Suppressor macrophage treated with lipopolysaccharide for 1 hour (primary cell): ENCODE measurements at regions not wholly inside any gene's neighbourhood (a gene's known extent, or its start where the extent isn't known, plus 50 kb on each side); places are given as distances from the start of the nearest gene placed in this dataset.
"Not testable (repeated sequence)": the region's sequence is repeated elsewhere in the genome, so short reads cannot be mapped to it uniquely, and the experiment has no call there.

Experiments used
- DNase-seq, 3 donors: peaks; one replicate each; pipeline ENCODE4 v3.0.0-alpha.2; 2020 to 2022

GRCh38 chr2:111545723-111546431 is 338.1 kb downstream of the ANAPC1 start:
- DNase-seq = not testable (repeated sequence)

DNA sequence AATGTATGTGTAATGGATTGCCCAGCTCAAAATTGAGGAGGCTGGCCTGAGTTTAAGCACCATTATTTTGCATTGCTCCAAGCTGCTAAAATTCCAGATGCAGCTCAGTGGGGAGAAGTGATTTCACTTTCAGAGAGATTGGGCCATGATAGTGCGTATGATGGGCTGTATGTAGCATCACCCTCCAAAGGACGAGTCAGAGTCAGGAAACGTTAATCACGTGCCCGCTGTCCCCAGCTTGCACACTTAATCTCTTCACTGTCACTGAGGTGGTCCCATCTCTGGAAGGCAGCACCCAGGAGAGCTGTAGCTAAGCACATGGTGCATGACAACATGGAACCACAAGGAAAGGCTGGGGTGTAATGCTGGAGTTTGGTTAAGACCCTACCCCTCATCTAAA is 337.4 kb downstream of the ANAPC1 start:
- peak in 1 of 3 donors; percentile 17 for DNase-seq

- DNase-seq = not testable (repeated sequence)
Measured at GRCh38 chr2:111549174-111549573, 334.8 kb downstream of the ANAPC1 start.

GRCh38 chr2:111551428-111551827 is 332.6 kb downstream of the ANAPC1 start:
- not testable (repeated sequence) for DNase-seq

GRCh38 chr2:111552625-111553024 is 331.4 kb downstream of the ANAPC1 start:
- not testable (repeated sequence) for DNase-seq

- DNase-seq = not testable (repeated sequence)
Measured at GRCh38 chr2:111559301-111559700, 324.7 kb downstream of the ANAPC1 start.

GRCh38 chr2:111559814-111560213 is 324.2 kb downstream of the ANAPC1 start:
- not testable (repeated sequence) for DNase-seq

- DNase-seq = not testable (repeated sequence)
Measured at GRCh38 chr2:111566068-111566467, 317.9 kb downstream of the ANAPC1 start.

DNA sequence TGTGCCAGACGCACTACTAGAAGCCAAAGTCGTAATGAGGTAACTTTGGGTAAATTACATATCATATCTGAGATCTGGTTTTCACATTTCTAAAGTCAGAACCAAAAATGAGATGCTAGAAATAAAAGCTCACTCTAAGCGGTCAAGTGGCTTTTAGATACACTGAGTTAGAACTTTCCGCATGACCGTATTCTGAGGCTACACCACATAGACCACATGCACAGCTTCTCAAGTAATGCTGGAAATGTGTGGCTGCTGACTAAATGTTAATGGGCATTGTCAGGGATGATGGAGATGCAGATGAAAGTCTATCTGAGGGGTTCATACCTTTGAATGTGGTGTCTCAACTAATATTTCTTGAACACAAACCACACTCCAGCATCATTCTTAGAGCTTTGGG is 316.8 kb downstream of the ANAPC1 start:
- not testable (repeated sequence) for DNase-seq

DNA sequence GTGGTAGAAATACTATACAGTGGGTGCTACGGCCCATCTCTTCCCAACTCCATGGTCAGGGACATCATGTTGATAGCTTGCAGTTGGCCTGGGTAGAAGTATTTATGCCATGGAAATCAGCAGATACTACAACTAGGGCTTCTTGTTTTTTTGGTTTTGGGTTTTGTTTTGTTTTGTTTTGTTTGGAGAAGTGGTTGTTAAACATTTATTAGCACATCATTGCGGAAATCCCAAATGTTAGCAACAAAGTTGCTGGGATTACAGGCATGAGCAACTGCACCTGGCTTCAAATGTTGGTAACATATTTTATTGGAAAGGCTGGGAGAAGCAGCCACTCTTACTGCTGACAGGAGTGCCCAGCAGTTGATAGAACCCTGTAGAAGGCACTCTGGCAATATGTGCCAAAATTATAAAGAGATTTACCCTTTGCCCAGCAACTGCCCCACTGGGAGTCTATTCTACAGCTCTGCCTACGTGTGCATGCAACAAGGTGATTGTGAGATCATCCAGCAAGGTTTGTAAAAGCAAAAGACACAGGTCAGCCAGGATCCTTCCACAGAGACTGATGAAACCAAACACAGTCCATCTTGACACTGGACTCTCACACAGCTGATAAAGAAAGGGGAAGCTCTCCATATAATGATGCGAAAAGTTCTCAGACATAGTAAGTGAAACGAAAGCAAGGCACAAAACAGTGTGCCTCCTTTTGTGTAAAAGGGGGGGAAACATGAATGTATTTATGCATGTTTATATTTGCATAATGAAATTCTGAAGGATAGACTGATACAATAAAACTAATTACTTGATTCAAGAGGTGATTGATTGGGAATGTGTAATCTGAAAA is 314.4 kb downstream of the ANAPC1 start:
- peak; percentile 19 to 65 (median 38) for DNase-seq

GRCh38 chr2:111570300-111571114 is 313.5 kb downstream of the ANAPC1 start:
- not testable (repeated sequence) for DNase-seq

DNA sequence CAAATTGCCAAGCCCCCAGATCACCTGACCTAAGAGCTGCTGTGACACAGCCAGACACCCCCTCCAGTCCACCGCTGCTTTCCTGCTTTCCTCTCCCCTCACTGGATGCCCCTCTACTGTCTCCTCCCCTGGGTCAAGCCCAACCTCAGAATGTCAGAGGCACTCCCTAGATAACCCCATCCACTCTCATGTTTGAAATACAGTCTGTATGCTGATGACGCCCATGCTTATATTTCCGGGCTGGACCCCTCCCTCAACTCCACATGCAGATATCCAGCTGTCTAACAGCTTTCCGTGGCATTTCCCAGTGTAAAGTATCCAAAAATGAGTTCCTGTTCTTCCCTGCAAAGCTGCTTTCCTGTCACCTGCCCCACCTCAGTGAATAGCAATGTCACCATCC is 309.2 kb downstream of the ANAPC1 start:
- not testable (repeated sequence) for DNase-seq

DNA sequence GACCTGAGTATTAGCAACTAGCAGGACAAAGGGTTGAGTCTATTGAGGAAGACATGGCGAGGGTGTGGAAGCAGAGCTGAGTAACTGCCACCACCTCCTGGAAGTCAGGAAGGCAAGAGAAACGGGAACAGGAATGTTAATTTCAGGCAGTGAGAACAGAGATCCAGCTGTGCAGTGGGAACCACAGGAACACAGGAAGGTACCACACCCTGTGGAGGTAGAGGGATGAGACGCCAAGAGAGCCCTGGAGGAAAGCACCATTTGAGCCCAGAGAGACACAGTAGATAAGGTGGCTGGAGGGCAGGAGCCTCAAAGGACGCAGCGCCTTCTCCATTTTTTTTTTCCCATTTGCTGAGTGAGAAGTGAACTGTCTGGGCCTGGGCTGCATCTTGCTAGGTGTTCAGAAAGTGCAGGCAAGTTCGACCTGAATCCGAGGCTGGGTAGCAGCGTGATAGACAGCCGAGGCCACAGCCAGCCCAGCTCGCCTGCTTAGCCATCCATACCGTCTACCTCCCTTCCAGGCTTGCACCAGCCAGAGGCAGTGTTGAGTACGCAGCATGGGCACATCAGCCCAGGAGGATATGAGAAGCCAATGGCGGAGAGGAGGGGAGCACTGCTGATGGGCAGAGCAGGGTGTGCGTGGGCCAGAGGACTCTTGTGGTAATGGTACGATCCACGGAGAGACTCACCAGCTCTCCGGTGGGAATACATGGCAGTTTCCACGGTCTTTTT is 306.7 kb downstream of the ANAPC1 start:
- DNase-seq = not testable (repeated sequence)

DNA sequence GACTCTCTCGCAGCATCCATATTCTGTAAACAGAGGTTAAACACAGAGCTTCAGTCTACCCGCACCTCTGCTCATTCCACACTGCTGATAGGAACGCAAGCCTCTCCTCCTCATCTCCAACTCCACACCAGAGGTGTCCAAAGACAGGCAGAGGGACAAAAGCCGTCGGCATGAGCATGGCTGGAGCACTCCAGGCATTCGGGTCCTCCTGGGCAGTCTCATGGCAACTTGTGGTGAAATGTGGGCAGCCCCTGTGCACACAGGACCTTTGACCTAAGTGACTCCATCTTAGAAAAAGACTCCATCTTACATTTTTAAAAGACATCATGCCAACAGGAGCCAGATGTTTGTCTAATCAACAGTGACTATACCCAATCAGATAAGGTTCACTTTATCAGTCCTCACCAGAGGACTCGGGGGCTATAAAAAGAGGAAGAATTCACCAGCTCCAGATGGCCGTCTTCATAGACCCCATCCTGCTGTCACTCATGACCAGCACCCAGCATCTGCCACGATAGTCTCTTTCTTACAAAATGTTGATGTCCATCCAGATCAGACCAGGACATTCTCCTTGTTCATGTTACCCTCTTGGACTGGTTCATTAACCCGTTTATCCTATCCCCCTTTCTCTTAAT is 304.4 kb downstream of the ANAPC1 start:
- DNase-seq = not testable (repeated sequence)

- not testable (repeated sequence) for DNase-seq
Measured at GRCh38 chr2:111580616-111581015, 303.4 kb downstream of the ANAPC1 start.

- DNase-seq = not testable (repeated sequence)
Measured at GRCh38 chr2:111582090-111582489, 301.9 kb downstream of the ANAPC1 start.

DNA sequence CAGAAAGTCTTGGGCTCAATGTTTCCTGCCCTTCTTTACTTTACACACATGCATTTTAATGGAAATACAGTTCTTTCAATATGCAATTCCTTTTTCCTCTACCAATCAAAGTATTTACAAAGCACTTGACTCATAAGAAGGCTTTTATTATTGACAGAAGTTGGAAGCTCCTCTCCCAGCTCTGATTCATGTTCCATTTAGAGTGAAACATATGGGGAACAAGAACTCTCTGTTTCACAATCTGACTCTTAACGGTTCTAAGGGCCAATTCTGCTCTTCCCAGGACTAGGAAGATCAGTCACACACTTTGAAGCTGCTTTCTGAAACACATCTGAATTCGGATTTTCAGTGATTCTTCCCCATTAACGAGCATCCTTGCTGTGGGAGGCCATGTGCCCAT is 300.5 kb downstream of the ANAPC1 start:
- DNase-seq = not testable (repeated sequence)

GRCh38 chr2:111584540-111584939 is 299.5 kb downstream of the ANAPC1 start:
- not testable (repeated sequence) for DNase-seq

- DNase-seq = not testable (repeated sequence)
Measured at GRCh38 chr2:111584950-111585349, 299.0 kb downstream of the ANAPC1 start.

GRCh38 chr2:111586014-111586413 is 298.0 kb downstream of the ANAPC1 start:
- not testable (repeated sequence) for DNase-seq

DNA sequence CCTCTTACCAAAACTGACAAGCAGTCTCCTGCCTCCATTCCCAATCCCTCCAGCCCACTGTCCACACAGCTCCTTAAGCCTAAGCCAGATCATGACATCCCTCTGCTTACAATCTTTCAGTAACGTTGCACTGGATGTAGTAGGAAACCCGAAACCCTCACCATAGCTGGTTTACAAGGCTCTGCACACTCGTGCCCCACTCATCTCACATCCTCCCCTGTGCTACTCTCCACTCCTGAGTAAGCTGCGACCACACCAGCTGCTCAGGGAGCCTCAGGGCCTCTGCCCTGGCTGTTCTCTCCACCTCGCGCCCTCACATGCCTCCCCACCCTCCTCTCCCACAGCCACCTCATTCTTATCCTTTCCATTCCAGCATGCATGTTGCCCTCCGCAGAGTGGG is 288.9 kb downstream of the ANAPC1 start:
- not testable (repeated sequence) for DNase-seq
